ENCODE measurements at regions not wholly inside any gene's neighbourhood (a gene's known extent, or its start where the extent isn't known, plus 50 kb on each side); places are given as distances from the start of the nearest gene placed in this dataset.

DNA sequence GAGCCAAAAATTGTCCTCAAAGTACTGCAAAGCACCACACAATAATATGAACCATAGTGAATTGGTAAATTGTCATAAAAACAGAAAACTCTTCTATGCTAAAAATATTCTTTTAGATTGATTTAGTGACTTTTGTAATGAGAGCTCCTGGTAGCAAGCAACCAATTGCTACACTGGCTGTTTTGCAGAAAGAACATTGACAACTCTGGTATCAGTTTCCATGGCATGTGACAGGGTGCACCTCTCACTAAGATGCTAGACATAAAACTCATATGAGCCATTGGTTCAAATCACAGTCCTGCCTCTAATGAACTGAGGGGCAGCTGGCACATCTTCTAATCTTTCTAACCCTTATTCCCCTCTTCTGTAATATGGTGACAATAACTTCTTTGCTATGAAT lies 212.2 kb downstream of the HS3ST1 start:
- TF ChIP-seq, protein P1, sequence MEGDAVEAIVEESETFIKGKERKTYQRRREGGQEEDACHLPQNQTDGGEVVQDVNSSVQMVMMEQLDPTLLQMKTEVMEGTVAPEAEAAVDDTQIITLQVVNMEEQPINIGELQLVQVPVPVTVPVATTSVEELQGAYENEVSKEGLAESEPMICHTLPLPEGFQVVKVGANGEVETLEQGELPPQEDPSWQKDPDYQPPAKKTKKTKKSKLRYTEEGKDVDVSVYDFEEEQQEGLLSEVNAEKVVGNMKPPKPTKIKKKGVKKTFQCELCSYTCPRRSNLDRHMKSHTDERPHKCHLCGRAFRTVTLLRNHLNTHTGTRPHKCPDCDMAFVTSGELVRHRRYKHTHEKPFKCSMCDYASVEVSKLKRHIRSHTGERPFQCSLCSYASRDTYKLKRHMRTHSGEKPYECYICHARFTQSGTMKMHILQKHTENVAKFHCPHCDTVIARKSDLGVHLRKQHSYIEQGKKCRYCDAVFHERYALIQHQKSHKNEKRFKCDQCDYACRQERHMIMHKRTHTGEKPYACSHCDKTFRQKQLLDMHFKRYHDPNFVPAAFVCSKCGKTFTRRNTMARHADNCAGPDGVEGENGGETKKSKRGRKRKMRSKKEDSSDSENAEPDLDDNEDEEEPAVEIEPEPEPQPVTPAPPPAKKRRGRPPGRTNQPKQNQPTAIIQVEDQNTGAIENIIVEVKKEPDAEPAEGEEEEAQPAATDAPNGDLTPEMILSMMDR (IDR thresholded peaks at IDR 0.05; ENCODE audit: borderline replicate concordance, insufficient read depth, low read depth, low read length) = no peak
- H3K4me3 ChIP-seq (ENCODE audit: low read depth, low read length) = no peak overlapping the region

DNA sequence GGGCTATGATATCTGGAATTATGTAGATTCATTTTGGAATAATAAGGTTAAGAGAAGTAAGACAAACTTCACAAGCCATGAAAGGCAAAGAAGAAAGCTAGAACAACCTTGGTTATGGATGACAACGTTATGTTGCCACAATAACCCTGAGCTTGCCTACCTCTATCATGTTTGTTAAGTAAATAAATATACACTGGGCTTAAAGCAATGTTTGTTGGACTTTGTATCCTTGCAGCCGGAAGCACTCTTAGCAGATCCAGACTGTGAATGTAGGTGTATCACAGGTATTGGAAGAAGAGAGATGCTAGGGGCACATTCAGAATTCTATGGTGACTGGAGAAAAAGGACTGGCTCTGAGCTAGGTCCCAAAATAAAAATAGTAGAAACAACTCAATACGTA lies 214.4 kb downstream of the HS3ST1 start:
- no peak overlapping the region for H3K4me3 ChIP-seq (ENCODE audit: low read depth, low read length)
- TF ChIP-seq, protein P1 (IDR thresholded peaks at IDR 0.05; ENCODE audit: borderline replicate concordance, insufficient read depth, low read depth, low read length) = no peak

DNA sequence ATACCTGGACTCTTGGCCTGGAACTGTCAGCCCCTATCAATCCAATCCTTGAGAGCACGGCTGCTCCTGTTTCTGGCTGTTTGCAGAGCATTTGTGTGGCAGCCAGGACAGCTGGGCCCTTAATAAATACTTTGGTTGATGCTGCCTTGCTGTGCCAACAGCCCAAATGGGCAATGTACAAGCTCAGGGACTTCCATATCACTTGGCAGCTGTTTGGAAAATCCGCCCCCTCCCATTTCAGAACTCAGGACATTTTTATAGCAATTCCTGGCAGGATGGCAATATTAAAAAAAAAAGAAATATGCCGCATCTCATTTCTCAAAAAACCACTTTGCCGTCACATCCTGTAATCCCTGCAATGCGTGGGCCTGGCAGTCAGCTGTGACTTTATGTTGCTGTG lies 218.9 kb downstream of the HS3ST1 start:
- TF ChIP-seq, protein P1 (IDR thresholded peaks at IDR 0.05; ENCODE audit: borderline replicate concordance, insufficient read depth, low read depth, low read length) = no peak
- no peak overlapping the region for H3K4me3 ChIP-seq (ENCODE audit: low read depth, low read length)

DNA sequence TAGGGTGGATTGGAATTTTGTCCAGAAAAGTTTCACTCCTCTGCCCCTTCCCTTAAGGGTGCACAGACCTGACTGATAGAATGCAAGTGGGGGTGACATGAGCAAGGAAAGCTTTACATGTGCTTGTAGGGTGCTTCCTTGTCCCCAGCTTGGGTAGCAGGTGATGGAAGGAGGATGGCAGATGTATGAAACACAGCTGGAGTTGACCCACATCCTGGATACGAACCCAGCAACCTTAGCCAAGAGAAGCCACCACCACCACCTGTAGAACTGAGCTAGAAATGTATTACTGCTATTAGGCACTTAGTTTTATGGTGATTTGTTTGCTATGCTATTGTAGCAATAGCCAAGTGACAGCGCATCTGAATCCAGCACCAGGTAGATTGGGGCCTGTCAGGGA lies 227.4 kb downstream of the HS3ST1 start:
- H3K4me3 ChIP-seq (ENCODE audit: low read depth, low read length) = no peak overlapping the region
- TF ChIP-seq, protein P1 (IDR thresholded peaks at IDR 0.05; ENCODE audit: borderline replicate concordance, insufficient read depth, low read depth, low read length) = no peak

DNA sequence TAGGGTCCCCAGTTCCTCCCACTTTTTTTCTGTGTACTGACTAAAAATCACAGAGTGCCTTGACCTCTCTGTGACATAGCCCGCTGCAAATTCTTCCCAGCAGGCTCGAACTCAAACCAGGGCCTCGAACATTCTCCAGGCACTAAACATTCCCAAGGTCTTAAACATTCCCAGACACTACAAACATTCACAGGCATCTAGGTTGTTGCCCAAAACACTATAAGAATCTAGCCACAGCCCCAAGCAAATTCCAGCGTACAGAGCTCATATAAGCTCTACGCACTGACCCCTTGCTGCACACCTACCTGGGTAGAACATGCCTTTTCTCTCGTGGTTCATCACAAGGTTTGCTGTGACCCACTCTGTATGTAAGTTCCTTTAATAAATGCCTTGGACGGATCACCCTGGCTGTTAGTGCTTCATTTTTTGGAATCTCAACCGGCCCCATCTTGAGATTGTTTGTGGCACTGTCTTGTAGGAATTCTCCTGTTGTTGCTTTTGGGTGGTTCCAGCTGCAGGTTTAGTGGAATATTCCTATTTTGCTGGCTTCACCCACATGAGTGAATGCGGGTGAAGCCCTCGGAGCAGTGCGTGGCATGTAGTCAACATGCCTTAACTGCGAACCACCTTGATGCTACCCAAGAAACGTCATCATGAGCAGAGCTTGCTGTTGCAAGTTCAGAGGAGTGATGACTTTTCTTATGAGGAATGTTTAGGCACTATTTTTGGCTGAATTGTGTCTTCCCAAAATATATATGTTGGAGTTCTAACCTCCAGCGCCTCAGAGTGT lies 230.0 kb downstream of the HS3ST1 start:
- H3K4me3 ChIP-seq (ENCODE audit: low read depth, low read length) = no peak overlapping the region
- TF ChIP-seq, protein P1 (IDR thresholded peaks at IDR 0.05; ENCODE audit: borderline replicate concordance, insufficient read depth, low read depth, low read length) = no peak

DNA sequence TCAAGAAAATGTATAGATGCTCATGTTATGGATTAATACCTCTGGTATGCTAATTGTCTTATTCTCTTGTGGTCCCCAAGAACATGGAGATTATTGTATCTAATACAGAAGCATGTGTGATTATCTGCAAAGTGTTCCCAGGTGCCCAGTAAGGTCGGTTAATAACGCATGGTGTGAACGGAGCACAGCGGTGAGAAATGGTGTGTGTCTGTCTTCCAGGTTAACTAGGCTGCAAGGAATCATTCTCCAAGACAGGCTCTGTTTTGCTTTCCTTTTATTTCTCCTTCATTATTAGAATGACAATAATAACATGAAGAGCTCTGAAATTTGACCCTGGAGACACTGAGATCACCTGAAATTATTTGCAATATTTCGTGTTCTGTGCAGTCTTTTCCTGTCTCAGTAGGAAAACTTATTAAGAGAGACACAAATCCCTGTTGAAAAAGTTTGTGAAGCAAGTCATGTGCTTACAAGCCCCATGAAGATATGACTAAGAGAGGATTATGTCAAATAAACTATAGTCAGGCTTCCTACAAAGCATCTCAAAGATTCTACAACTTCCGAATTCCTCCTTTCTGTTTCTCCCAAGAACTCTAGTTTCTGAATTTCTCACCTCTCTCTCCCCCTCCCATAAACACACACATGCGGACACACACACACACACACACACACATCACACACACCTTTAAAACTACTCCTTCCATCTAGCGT lies 230.9 kb downstream of the HS3ST1 start:
- TF ChIP-seq, protein P1 (IDR thresholded peaks at IDR 0.05; ENCODE audit: borderline replicate concordance, insufficient read depth, low read depth, low read length) = no peak
- no peak overlapping the region for H3K4me3 ChIP-seq (ENCODE audit: low read depth, low read length)

Measured in GM12875 (cell line).